GM21423 (cell line): ENCODE measurements at regions not wholly inside any gene's neighbourhood (a gene's known extent, or its start where the extent isn't known, plus 50 kb on each side); places are given as distances from the start of the nearest gene placed in this dataset.

Experiments
- ATAC-seq: cut with Tn5 transposase; IDR thresholded peaks from one replicate; pipeline ENCODE4 v1.9.1; 2021; ENCODE audit warnings: mild to moderate bottlenecking, moderate library complexity; ENCODE audit not compliant: unreplicated experiment

DNA sequence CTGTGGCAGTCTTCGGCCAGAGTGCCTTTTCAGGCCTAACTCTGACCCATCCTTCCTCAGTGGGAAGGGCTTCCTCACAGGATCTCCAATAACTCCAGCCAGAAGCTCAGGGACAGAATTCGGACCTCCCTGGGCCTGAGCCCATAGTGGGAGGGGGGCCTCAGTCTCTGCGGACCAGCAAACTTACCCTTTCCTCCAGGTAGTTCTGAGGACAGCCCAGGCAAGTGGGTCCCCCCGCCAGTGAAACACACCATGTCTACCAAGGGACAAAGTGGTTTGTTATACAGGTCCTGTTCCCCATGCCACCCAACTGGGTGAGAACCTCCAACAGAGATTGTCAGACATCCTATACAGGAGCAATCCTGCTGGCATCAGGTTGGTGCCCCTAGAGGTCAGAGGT lies 350.4 kb downstream of the RAB28 start:
- no peak for ATAC-seq

DNA sequence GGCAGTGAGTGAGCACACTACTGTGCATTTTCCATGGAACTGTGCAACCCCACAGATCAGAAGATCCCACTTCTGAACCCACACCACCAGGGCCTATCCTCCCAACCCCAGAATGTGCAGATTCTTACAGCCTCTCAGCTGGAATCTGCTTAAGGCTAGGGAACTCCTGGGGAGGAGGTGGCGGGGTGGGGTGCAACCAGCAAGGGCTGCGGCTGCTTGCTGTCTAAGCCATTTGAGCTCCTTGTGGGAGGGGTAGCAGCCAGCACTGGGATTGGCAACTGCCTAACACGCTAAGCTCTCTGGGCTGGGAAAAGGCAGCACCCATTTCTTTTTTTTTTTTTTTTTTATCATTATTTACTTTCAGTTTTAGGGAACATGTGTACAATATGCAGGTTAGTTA lies 353.3 kb downstream of the RAB28 start:
- no peak for ATAC-seq

DNA sequence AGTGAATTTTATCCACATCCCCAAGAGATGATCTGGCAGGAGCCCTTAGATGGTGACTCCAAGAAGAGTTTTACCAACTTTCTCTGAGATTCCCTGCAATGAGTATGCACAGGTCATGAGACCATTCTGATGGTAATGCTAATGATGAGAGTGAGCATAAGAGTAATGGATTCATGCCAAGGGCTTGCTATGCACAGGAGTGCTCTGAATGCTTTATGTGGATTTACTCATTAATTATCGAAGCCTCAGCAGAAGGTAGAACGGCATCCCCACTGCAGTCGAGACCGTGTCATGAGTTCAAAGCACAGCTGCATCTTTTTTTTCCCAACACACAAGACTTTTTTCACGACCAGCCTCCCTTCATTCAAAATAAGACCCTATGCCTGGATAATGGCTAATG lies 355.0 kb downstream of the RAB28 start:
- no peak for ATAC-seq

DNA sequence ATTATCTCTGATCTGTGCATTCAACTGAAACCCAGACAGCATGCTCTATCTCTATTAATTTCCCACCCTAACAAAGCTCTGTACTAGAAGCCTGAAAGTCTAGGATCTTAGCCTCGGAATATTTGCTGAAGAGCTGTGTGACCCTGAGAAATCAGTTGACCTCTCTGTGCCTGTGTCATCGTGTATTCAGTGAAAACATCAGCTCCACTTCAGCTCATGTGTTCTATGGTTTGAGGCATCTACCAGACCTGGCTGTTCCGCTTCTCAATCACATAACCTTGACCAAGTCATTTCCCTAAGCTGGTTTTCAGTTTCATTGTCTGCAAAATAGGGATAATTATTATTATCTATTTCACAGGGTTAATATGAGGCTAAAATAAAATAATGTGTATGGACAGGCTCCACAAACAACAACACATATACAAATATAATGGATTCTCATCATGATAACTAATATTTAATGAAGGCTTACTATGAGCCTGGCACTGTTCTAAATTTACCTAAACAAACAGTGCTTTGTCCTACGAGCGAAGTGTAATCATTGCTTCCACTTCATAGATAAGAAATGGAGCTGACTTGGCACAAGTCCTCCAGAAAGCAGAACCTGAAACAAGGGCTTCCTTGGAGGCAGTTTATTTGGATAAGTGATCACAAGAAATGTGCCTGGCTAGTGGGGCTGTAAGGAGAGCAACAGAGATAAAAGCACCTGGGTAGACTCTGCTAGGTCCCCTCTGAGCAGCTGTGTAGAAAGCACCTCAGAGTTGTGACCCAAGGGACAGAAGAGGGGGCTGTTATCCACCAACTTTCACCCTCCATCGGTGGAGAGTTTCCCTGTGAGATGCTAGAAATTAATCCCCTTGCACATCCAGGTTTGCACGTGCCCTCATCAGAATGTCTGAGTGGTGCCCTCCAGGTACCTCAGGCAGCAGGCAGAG lies 356.9 kb downstream of the RAB28 start:
- no peak for ATAC-seq

DNA sequence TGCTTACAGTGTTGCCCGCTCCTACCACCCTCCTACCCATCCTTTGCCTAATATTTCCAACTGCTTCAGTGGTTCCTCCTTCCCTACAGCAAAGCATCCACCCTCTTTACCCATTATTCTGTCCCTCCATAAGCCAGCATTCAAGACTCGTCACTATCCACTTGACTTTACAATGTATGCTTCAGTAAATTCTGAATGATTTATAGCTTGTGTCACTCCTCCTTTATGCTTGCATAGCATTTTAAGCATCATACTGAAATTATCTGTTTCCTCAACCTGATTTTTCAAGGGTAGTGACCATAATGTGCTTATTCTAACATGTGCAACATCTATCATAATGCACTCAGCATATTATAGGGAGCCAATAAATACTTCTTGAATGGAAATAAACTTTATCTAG lies 365.5 kb downstream of the RAB28 start:
- no peak for ATAC-seq

DNA sequence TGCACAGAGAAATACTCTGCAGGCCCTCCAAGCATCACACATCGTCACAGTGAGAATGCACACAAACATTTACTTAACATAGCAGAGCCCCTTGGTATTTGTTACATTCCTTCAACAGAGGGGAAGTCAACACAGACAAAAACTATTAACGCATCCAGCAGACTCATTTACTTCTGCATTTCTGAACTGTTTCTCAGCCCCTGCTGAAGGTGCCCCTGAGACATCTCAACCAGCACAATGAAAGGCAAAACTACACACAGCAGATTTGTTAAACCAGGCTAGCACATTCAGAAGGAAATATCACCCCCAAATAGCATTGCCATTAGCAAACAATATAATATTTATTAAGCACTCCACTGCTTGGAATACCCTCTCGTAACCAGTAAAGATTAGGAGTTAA lies 367.0 kb downstream of the RAB28 start:
- no peak for ATAC-seq

DNA sequence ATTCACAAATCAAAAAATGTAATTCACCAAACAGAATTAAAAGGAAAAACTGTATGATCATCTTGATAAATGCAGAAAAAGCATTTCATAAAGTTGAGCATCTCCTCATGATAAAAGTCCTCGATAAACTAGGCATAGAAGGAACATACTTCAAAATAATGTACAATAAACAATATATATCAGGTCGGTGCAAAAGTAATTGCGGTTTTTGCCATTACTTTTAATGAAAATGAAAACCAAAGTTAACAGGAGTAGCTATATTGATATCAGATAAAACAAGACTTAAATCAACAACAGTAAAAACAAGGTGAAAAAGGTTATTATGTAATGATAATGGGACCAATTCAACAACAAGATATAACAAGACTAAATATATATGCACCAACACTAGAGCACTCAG lies 372.1 kb downstream of the RAB28 start:
- no peak for ATAC-seq

DNA sequence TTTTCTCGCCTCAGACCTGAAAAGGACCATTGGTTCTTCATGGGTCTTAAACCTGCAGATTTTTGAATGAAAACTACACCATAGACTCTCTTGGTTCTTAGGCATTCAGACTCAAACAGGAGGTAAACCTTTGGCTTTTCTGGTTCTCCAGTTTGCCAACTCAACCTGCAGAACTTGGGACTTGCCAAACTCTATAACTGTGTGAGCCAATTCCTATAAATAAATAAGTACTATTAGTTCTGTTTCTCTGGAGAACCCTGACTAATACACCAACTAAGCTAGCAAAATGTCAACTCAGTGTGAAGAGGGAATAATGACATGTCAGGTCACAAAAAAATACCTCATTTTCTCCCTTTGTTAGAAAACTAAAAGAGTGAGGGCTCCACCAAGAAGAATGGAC lies 374.6 kb downstream of the RAB28 start:
- ATAC-seq, result no peak

DNA sequence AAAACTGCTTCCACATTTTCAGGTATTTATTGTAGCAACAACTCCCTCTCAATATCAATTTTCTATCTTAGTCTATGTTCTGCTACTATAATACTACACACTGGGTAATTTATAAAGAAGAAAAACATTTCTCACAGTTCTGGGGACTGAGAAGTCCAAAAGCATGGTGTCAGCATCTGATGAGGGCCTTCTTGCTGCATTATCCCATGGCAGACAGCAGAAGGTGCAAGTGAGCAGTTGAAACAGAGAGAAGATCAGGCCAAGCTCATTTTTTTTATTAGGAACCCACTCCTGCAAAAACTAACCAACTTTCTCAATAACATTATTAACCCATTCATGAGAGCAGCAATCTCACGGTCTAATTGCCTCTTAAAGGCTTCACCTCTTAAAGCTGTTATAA lies 376.0 kb downstream of the RAB28 start:
- ATAC-seq, result no peak

DNA sequence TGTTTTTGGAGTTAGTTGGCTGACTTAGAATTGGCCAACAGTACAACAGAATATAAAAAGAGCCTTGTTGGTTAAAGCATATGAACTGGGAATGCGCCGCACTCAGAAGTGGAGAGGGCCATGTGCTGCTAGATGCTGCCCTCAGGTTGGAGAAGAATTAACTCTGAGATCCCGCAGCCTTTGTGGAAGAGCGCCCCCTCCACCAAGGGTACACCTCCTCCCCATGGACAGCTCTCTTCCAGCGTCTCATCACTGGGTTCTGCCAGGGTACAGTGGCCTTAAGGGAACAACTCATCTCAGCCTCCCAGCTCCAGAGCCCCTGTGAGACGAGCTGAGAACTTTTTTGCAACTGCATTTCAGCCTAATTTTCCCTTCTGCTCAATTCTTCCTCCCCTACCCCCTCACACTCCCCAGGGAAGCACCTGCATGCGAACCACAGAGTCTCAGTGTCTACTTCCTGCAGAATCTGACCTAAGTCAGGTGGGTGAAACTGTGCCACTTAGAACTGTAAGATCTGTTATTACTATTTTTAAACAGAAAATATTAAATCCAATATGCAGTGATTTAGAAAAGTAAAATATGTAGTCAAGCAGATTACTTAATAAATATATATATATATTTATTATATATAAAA lies 380.6 kb downstream of the RAB28 start:
- no peak for ATAC-seq

DNA sequence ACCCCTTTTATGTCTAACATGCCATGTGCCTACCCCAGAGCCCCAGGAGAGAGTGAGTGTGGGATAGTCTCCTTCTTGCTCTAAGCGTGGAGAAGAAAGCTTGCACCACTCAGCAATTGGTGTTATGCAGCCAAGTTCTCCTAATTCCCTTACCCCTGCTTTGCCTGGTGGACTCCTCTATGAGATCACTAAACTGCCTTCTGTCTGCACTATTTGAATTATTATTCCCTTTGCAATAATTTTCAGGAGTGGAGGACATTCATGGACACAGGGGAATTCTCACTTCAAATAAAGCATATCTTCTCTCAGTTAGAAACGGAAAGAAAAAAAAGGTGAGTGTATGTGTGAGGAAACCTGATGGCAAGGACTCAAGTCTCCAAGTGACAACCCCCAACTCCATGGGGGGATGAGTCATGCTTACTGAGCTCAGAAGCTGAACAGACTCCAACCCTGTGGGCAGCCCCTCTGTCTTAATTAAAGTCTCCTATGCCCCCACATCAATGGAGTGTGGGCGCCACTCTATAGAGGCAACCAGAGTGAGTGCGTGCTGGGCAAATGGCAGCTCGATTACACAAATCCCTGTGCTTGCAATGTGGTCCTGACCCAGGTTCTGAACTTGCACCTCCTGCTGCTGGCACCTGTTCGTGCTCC lies 381.9 kb downstream of the RAB28 start:
- ATAC-seq, result no peak

DNA sequence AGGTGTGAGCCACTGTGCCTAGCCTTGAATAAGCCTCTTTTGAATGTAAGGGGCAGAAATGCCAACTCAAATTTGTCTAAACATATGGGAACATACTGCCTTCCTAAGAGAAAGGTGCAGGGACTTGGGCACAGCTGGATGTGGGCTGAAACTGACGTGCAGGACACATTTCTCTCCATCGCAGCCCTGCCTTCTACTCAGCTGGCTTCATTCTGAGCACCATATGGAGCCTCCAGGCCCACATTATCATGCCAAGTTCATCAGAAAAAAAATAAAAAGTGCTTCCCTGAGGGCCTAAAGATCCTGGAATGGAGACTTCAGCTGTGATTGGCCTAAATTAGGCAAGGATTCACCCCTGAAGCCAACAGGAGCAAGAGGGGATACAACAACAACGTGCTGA lies 386.2 kb downstream of the RAB28 start:
- ATAC-seq, result no peak

DNA sequence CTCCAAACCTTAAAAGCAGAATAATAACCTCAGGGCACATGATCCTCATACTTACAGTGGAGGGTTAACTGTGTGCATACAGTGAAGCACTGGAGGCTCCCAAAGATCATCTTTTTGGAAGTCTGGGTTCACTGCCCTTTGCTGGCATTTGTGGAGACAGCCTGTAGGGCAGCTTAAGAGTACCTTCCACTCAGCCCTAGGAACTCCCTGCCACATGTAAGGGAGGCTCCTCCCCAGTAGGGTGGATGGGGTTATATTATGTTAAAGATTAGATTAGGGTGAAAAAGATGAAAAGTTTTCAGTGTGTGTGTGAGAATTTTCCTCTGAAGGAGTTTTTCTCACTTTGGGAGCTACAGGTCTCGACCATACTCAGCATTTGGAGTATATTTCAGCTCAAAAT lies 388.4 kb downstream of the RAB28 start:
- ATAC-seq, result no peak

DNA sequence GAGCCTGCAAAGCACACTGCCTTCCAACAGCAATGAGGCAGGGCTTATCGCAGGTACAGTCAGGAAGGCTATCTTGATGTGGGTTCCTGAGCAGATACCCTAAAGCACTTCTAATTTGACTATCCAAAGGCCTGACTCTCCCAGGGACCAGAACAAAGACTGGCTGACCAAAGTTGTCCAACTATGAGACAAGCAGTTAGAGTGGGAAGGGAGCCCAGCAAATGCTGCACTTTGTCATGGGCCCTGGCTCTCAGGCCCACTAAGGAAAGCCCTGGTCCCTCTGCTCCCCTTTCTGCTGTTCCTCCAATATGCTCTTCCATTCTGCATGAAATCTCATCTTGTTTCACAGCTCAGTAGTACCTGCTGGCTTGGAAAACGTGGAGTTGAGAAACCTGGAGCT lies 391.0 kb downstream of the RAB28 start:
- ATAC-seq, result no peak

DNA sequence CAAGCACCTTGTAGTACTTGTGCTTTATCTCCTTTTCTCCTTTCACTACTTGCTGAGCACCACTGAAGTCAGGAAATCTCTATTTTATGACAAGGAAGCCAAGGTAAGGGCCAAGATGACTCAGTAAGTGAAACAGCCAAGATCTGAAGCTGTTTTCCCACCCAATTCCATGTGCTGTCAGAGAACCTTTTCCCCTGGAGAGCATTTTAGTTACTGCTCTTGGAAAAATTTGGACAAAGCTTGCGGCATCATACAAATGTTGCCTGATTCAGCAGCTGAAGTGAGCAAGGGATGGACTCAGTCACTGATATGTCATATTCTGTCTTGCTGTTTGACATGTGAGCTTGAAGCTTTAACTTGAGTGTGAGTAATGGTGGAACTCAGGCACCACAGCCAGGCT lies 391.4 kb downstream of the RAB28 start:
- no peak for ATAC-seq

DNA sequence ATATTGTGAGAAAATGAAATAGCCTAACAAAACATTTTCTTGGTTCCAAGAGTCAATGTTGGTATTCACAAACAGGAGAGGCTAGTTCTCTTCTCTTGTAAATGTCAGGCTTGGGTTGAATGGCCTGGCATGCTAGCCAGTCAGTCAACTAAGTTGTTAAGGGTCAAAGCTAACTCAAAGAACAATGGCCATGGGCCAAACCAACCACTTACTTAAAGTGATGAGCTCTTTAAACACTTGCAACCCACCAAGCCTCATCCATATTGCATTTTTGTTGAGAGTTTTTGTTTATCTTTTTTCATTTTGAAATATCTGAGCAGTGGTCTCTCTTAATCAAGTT lies 394.5 kb downstream of the RAB28 start:
- no peak for ATAC-seq

DNA sequence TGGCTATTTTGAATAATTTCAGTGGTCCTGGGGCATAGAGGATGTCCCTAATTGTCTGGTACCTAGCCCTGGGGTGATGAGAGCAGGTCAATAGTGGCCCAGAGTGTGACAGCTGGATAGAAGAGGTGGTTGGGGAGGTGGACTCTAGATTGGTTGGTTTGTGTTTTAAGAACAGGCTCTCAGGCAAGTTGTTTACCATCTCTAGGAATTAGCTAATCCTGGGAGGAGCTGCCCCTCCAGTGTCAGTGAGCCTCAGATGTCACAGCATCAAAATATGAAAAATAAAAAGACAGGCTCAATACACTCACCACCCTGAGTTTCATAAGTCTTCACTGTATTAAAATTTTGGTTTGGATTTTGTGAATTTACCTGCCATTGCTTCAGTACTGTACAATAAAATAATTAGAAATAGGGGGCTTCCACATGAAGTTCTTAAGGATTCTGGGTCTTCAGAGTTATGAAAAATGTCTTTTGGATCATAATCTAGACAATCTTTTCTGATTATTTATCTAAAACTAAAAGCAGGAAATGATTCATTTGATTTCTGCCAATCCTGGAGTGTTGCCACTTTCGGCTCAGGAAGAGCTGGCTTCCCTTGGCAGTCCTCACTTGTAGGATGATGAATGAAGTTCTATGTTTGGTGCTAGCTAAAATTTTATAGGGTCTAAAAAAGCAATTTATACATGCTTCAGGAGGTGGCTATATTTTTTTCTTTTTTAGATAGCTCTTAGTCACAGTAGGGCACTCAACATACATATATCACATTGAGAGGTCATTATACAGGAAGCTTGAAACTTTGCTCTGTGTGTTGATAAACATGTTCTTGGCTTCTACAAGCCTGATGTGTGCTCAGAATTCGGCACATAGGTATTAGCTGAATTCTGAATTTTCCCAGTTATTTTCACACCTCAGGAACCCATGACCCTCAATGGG lies 395.1 kb downstream of the RAB28 start:
- no peak for ATAC-seq

DNA sequence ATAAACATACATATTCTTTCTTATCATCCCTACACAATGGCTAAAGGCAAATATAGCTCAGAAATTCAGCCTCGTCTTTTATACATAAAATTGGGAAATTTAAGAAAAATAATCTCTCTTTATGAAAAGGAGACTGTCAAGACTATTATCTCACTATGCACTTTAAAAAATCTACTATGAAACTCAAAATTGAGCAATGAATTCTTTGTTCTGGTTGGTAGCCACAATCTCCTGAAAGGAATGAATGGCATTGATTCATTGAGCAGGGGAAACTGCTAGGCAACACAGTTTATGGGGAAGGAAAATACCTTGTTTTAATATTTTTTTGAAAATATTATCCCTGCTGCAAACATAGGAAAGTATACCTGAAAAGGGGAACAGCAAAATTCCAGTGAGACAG lies 397.1 kb downstream of the RAB28 start:
- ATAC-seq, result no peak

DNA sequence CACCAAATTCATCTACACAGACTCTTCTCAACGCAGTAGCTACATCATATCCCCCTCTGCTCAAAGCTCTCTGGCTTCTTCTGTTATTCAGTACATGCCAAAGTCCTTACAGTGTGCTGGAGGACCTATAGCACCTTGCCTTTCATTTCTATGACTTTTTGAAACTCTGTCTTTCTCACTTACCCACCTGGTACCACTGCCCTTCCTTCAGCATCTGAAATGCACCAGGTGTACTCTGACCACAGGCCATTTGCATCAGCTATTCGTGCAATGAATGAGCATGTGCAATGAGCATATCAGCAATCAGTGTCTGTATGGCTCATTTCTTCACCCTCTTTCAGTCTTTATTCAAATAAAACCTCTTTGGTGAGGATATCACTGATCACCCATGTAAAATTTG lies 399.9 kb downstream of the RAB28 start:
- ATAC-seq, result no peak

DNA sequence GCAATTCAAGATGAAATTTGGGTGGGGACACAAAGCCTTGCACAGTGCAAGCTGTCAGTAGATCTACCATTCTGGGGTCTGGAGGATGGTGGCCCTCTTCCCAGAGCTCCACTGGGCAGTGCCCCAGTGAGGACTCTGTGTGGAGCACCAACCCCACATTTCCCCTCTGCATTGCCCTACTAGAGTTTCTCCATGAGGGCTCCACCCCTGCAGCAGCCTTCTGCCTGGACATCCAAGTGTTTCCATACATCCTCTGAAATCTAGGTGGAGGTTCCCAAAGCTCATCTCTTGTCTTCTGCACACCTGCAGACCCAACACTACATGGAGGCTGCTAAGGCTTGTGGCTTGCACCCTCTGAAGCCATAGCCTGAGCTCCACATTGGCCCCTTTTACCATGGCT lies 402.3 kb downstream of the RAB28 start:
- ATAC-seq, result no peak

DNA sequence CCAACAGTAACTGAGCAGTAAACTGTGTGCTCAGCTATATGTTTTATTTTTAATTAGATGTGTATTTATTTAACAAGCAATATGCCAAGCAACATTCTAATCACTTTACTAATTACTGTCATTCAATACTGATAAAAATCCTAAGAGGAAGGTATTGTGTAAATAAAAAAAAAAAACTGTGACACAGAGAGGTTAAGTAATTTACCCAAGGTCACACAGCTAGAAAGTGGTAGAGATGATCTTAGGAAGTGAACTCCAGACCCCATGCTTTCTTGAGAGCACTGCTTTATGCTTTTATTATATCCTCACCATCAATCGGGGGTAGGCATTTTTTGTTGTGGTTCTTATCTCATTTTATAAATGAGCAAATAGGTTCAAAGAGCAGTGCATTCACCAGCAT lies 417.1 kb downstream of the RAB28 start:
- ATAC-seq, result no peak
